ENCODE measurements at regions not wholly inside any gene's neighbourhood (a gene's known extent, or its start where the extent isn't known, plus 50 kb on each side); places are given as distances from the start of the nearest gene placed in this dataset.

- no peak for TF ChIP-seq CTCF (IDR thresholded peaks at IDR 0.05)
- Histone ChIP-seq H3K27ac (no peak overlapping the region), H3K36me3 (no peaks in the 10 kb centered on the region), H3K9me3 (no peaks in the 10 kb centered on the region), H3K27me3 (ENCODE audit: low read depth) (no peaks in the 10 kb centered on the region), H3K4me3 (no peak overlapping the region), H3K4me1 (no peaks in the 10 kb centered on the region)
- DNase-seq: no peak
- no peak for ATAC-seq
- intact Hi-C loops (cut with DNase I): no loop called here
These were observed 172.2 kb upstream of the NEBL start for GRCh38 chr10:21069278-21069677.

- no peak for DNase-seq
- no peak for TF ChIP-seq CTCF (IDR thresholded peaks at IDR 0.05)
- H3K27ac ChIP-seq: no peak overlapping the region
These were observed 171.0 kb upstream of the NEBL start for GRCh38 chr10:21068026-21068656.

GRCh38 chr10:21065621-21066248 is 168.6 kb upstream of the NEBL start:
- H3K4me1 ChIP-seq: no peaks in the 10 kb centered on the region
- ATAC-seq (no peak), DNase-seq (no peak)
- no peak overlapping the region for H3K27ac ChIP-seq
- no peak for TF ChIP-seq CTCF (IDR thresholded peaks at IDR 0.05)
- H3K36me3 ChIP-seq: no peaks in the 10 kb centered on the region
- H3K9me3 ChIP-seq: no peaks in the 10 kb centered on the region
- intact Hi-C loops (cut with DNase I): no loop called here
- H3K4me3 ChIP-seq: no peak overlapping the region
- H3K27me3 ChIP-seq (ENCODE audit: low read depth): no peaks in the 10 kb centered on the region

More at GRCh38 chr10:21068026-21068656, 171.0 kb upstream of the NEBL start:
- H3K27me3 ChIP-seq (ENCODE audit: low read depth): no peaks in the 10 kb centered on the region
- no peak overlapping the region for H3K4me3 ChIP-seq
- intact Hi-C loops (cut with DNase I): no loop called here
- H3K36me3 ChIP-seq: no peaks in the 10 kb centered on the region
- no peaks in the 10 kb centered on the region for H3K9me3 ChIP-seq
- no peak for ATAC-seq
- no peaks in the 10 kb centered on the region for H3K4me1 ChIP-seq

- TF ChIP-seq CTCF (IDR thresholded peaks at IDR 0.05): no peak
- ATAC-seq (no peak), DNase-seq (no peak)
- Histone ChIP-seq H3K4me1 (no peaks in the 10 kb centered on the region), H3K4me3 (no peak overlapping the region), H3K27me3 (ENCODE audit: low read depth) (no peaks in the 10 kb centered on the region), H3K9me3 (peaks cover 12% of the 10 kb centered on the region), H3K36me3 (no peaks in the 10 kb centered on the region), H3K27ac (no peak overlapping the region)
- intact Hi-C loops (cut with DNase I): no loop called here
These were observed 164.9 kb upstream of the NEBL start for GRCh38 chr10:21061982-21062381.

GRCh38 chr10:21061184-21061583 is 164.1 kb upstream of the NEBL start:
- Histone ChIP-seq H3K27me3 (ENCODE audit: low read depth) (no peaks in the 10 kb centered on the region), H3K36me3 (no peaks in the 10 kb centered on the region), H3K4me1 (no peaks in the 10 kb centered on the region), H3K4me3 (no peak overlapping the region), H3K27ac (no peak overlapping the region), H3K9me3 (peaks cover 12% of the 10 kb centered on the region)
- DNase-seq: no peak
- no peak for ATAC-seq
- TF ChIP-seq CTCF (IDR thresholded peaks at IDR 0.05): no peak
- intact Hi-C loops (cut with DNase I): no loop called here

All from lower lobe of right lung (tissue), 2 donors.